HL-60 (cell line): ENCODE measurements at regions not wholly inside any gene's neighbourhood (a gene's known extent, or its start where the extent isn't known, plus 50 kb on each side); places are given as distances from the start of the nearest gene placed in this dataset.

Source experiments
- DNase-seq, 2 experiments: peaks; one replicate each; pipeline ENCODE4 v3.0.0-alpha.2; 2010 to 2020; ENCODE audit warnings: low read depth in 1 of 2, low spot score in 1 of 2
- H3K27ac ChIP-seq: fragments of 250-450 bp; sonication (Bioruptor Pico); replicated peaks from 2 replicates; pipeline ENCODE4 v1.5.1; 2020; ENCODE audit warnings: mild to moderate bottlenecking, moderate library complexity
- H3K27me3 ChIP-seq: fragments of 250-450 bp; sonication (Bioruptor Pico); 2 replicates; pipeline ENCODE4 v1.5.1; 2021; ENCODE audit warnings: mild to moderate bottlenecking, moderate library complexity; ENCODE audit not compliant: insufficient read depth, poor library complexity, severe bottlenecking
- H3K4me3 ChIP-seq: replicated peaks from 2 replicates; pipeline ENCODE4 v1.5.1; 2011; ENCODE audit warnings: mild to moderate bottlenecking, control low read depth, low read length; ENCODE audit not compliant: insufficient read depth
- GABPA ChIP-seq: IDR thresholded peaks from 2 replicates; pipeline ENCODE4 v1.6.1; 2012; ENCODE audit warnings: low read depth
- POLR2AphosphoS5 ChIP-seq: IDR thresholded peaks from 2 replicates; pipeline ENCODE4 v1.6.1; 2012; ENCODE audit warnings: low read depth
- SPI1 ChIP-seq: IDR thresholded peaks from 2 replicates; pipeline ENCODE4 v1.6.1; 2012; ENCODE audit warnings: low read depth, mild to moderate bottlenecking, borderline replicate concordance
- TF ChIP-seq, protein P1 (sequence below): IDR thresholded peaks from 2 replicates; pipeline ENCODE4 v1.6.1; 2012; ENCODE audit warnings: low read depth; ENCODE audit not compliant: insufficient replicate concordance
- TF ChIP-seq, protein P2 (sequence below): IDR thresholded peaks from one replicate; pipeline ENCODE4 v1.5.1; 2011; ENCODE audit warnings: low read length, control low read depth, inconsistent platforms; ENCODE audit not compliant: insufficient read depth

DNA sequence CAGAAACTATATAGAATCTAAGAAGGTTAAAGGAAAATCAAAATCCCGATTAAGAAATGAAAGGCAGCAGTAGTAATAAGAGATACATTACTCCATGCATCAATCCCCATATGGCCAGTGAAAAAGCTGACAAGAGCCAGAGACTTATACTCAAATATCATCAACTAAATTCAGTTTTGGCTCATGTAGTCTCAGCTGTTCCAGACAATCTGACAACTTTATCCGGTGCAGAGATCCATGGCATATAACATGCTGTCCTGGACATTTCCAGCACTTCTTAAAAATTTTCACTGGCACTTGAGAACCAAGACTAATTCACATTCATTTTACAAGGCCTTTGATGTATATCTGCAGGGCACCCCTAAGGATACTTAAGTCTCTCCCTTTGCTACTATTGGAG lies 255.7 kb upstream of the KLHL1 start:
- Histone ChIP-seq H3K27me3 (no peaks in the 10 kb centered on the region), H3K27ac (no peak overlapping the region), H3K4me3 (no peak overlapping the region)
- TF ChIP-seq POLR2AphosphoS5 (no peak), GABPA (no peak), SPI1 (no peak)
- TF ChIP-seq, protein P1, sequence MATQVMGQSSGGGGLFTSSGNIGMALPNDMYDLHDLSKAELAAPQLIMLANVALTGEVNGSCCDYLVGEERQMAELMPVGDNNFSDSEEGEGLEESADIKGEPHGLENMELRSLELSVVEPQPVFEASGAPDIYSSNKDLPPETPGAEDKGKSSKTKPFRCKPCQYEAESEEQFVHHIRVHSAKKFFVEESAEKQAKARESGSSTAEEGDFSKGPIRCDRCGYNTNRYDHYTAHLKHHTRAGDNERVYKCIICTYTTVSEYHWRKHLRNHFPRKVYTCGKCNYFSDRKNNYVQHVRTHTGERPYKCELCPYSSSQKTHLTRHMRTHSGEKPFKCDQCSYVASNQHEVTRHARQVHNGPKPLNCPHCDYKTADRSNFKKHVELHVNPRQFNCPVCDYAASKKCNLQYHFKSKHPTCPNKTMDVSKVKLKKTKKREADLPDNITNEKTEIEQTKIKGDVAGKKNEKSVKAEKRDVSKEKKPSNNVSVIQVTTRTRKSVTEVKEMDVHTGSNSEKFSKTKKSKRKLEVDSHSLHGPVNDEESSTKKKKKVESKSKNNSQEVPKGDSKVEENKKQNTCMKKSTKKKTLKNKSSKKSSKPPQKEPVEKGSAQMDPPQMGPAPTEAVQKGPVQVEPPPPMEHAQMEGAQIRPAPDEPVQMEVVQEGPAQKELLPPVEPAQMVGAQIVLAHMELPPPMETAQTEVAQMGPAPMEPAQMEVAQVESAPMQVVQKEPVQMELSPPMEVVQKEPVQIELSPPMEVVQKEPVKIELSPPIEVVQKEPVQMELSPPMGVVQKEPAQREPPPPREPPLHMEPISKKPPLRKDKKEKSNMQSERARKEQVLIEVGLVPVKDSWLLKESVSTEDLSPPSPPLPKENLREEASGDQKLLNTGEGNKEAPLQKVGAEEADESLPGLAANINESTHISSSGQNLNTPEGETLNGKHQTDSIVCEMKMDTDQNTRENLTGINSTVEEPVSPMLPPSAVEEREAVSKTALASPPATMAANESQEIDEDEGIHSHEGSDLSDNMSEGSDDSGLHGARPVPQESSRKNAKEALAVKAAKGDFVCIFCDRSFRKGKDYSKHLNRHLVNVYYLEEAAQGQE = no peak
- TF ChIP-seq, protein P2, sequence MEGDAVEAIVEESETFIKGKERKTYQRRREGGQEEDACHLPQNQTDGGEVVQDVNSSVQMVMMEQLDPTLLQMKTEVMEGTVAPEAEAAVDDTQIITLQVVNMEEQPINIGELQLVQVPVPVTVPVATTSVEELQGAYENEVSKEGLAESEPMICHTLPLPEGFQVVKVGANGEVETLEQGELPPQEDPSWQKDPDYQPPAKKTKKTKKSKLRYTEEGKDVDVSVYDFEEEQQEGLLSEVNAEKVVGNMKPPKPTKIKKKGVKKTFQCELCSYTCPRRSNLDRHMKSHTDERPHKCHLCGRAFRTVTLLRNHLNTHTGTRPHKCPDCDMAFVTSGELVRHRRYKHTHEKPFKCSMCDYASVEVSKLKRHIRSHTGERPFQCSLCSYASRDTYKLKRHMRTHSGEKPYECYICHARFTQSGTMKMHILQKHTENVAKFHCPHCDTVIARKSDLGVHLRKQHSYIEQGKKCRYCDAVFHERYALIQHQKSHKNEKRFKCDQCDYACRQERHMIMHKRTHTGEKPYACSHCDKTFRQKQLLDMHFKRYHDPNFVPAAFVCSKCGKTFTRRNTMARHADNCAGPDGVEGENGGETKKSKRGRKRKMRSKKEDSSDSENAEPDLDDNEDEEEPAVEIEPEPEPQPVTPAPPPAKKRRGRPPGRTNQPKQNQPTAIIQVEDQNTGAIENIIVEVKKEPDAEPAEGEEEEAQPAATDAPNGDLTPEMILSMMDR = no peak
- no peak for DNase-seq

DNA sequence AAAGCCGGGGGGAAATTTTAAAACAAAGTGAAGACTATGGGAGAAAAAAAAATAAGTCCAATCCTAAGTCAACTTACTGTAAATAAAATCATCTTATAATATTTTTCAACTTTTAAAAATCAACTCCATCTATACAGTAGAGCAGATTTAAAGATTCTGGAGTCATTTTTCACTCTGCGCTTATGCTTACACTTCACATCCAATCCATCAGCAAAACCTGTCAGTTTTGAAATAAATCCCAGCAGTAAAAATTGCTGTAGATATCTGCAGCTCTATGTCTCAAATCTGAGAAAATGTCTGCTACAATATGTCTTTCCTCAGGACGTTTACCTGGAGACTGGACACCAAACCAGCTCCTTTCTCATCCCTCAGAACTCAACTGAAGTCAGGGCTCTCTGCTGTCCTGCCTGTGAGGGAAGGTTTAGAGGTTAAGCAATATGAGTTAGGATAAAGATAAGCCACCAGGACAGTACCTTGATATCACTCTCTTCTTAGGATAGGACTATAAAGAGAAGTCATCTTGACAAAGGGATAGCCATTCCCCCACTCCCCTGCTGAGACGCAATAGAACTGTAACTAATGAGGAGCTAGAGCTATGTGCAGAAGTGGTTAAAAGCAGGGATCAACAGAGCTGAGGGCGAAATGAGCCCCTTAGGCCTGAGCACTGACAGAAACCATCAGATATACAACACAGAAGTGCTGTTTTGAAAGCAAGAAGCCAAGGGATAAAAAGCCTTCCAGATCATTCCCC lies 254.7 kb upstream of the KLHL1 start:
- TF ChIP-seq GABPA (no peak), POLR2AphosphoS5 (no peak), SPI1 (no peak)
- TF ChIP-seq, protein P2 = no peak
- TF ChIP-seq, protein P1 = no peak
- DNase-seq = no peak
- no peak overlapping the region for H3K27ac ChIP-seq
- H3K4me3 ChIP-seq = no peak overlapping the region
- H3K27me3 ChIP-seq = no peaks in the 10 kb centered on the region

DNA sequence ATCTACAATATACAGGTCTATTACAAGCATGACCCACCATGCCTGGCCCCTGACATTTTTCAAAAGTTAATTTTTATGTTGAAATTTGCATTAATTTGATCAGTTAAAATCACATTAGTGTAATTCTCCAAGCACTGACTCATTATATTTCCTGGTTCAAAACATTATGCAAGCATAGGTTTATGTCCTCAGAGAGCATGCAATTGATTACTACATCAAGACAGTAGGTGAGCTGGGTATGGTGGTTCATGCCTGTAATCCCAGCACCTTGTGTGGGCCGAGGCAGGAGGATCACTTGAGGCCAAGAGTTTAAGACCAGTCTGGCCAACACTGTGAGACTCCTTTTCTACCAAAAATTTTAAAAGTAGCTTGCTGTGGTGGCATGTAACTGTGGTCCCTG lies 248.8 kb upstream of the KLHL1 start:
- TF ChIP-seq, protein P1 = no peak
- TF ChIP-seq POLR2AphosphoS5 (no peak), SPI1 (no peak), GABPA (no peak)
- TF ChIP-seq, protein P2 = no peak
- DNase-seq = no peak

More for the DNA sequence above, 248.8 kb upstream of the KLHL1 start:
- Histone ChIP-seq H3K4me3 (no peak overlapping the region), H3K27me3 (no peaks in the 10 kb centered on the region), H3K27ac (no peak overlapping the region)
